Fibroblast of lung (primary cell): ENCODE measurements at regions not wholly inside any gene's neighbourhood (a gene's known extent, or its start where the extent isn't known, plus 50 kb on each side); places are given as distances from the start of the nearest gene placed in this dataset.

ENCODE experiments used
- DNase-seq, 2 donors: peaks; one replicate each; pipeline versions ENCODE4 v3.0.0 to v3.0.0-alpha.2; 2010; ENCODE audit warnings: low read depth in 2 of 2
- H2AFZ ChIP-seq: 2 replicates; pipeline ENCODE4 v1.5.1; 2012; ENCODE audit warnings: low read length, control low read depth, inconsistent platforms
- H3K27ac ChIP-seq: 2 replicates; pipeline ENCODE4 v1.5.1; 2011; ENCODE audit warnings: low read length, control low read depth; ENCODE audit not compliant: insufficient read depth
- H3K27me3 ChIP-seq: 2 replicates; pipeline ENCODE4 v1.5.1; 2011; ENCODE audit warnings: mild to moderate bottlenecking, low read length; ENCODE audit not compliant: control insufficient read depth, insufficient read depth
- H3K36me3 ChIP-seq: 2 replicates; pipeline ENCODE4 v1.5.1; 2011; ENCODE audit warnings: low read length; ENCODE audit not compliant: control insufficient read depth, insufficient read depth
- H3K4me1 ChIP-seq: 2 replicates; pipeline ENCODE4 v1.5.1; 2011; ENCODE audit warnings: low read length; ENCODE audit not compliant: control insufficient read depth, insufficient read depth; ENCODE audit errors: extremely low read depth
- H3K4me2 ChIP-seq: 2 replicates; pipeline ENCODE4 v1.5.1; 2011; ENCODE audit warnings: low read length, control low read depth; ENCODE audit not compliant: insufficient read depth; ENCODE audit errors: extremely low read depth
- H3K4me3 ChIP-seq, 4 experiments: fragments of 200-600 bp in 1 of 4; sonication (generic) in 1 of 4; replicated peaks in 1 of 4; 2 replicates each; pipeline ENCODE4 v1.5.1; 2011 to 2016; ENCODE audit warnings: low read length in 4 of 4, low read depth in 3 of 4, mild to moderate bottlenecking in 3 of 4, control low read depth in 2 of 4, inconsistent platforms in 1 of 4, mixed read lengths in 1 of 4; ENCODE audit not compliant: insufficient read depth in 1 of 4; ENCODE audit errors: control extremely low read depth in 1 of 4
- H3K79me2 ChIP-seq: 2 replicates; pipeline ENCODE4 v1.5.1; 2012; ENCODE audit warnings: mild to moderate bottlenecking, low read length, inconsistent platforms; ENCODE audit not compliant: control insufficient read depth, insufficient read depth
- H3K9ac ChIP-seq: 2 replicates; pipeline ENCODE4 v1.5.1; 2011; ENCODE audit warnings: mild to moderate bottlenecking, low read length, control low read depth; ENCODE audit not compliant: insufficient read depth
- H3K9me3 ChIP-seq: 2 replicates; pipeline ENCODE4 v1.5.1; 2012; ENCODE audit warnings: low read depth, low read length; ENCODE audit not compliant: control insufficient read depth, insufficient read depth
- H4K20me1 ChIP-seq: 2 replicates; pipeline ENCODE4 v1.5.1; 2011; ENCODE audit warnings: low read length; ENCODE audit not compliant: control insufficient read depth, insufficient read depth; ENCODE audit errors: extremely low read depth
- EZH2 ChIP-seq: IDR thresholded peaks from 2 replicates; pipeline ENCODE4 v1.5.1; 2012; ENCODE audit warnings: low read length, control low read depth, mild to moderate bottlenecking; ENCODE audit errors: missing control alignments
- TF ChIP-seq, protein P1 (sequence below), 2 donors: IDR thresholded peaks in 1 of 2; conservative IDR thresholded peaks in 1 of 2; 1 replicate in 1 of 2; 2 replicates in 1 of 2; pipeline ENCODE4 v1.5.1; 2011 to 2012; ENCODE audit warnings: low read length in 2 of 2, control low read depth in 1 of 2, inconsistent platforms in 1 of 2, low read depth in 1 of 2, mild to moderate bottlenecking in 1 of 2

- no peaks in the 10 kb centered on the region for H3K27me3 ChIP-seq
- H3K79me2 ChIP-seq: no peaks in the 10 kb centered on the region
- TF ChIP-seq EZH2: no peak
- TF ChIP-seq, protein P1, sequence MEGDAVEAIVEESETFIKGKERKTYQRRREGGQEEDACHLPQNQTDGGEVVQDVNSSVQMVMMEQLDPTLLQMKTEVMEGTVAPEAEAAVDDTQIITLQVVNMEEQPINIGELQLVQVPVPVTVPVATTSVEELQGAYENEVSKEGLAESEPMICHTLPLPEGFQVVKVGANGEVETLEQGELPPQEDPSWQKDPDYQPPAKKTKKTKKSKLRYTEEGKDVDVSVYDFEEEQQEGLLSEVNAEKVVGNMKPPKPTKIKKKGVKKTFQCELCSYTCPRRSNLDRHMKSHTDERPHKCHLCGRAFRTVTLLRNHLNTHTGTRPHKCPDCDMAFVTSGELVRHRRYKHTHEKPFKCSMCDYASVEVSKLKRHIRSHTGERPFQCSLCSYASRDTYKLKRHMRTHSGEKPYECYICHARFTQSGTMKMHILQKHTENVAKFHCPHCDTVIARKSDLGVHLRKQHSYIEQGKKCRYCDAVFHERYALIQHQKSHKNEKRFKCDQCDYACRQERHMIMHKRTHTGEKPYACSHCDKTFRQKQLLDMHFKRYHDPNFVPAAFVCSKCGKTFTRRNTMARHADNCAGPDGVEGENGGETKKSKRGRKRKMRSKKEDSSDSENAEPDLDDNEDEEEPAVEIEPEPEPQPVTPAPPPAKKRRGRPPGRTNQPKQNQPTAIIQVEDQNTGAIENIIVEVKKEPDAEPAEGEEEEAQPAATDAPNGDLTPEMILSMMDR (conservative IDR thresholded peaks at IDR 0.05 in 1 of 2, IDR thresholded peaks at IDR 0.05 in 1 of 2; ENCODE audit: low read depth in 1 of 2, low read length in 2 of 2): no peak
- H3K4me3 ChIP-seq: no peak overlapping the region
- no peaks in the 10 kb centered on the region for H4K20me1 ChIP-seq
- H3K27ac ChIP-seq: no peak overlapping the region
- H3K4me1 ChIP-seq: no peaks in the 10 kb centered on the region
- H3K9ac ChIP-seq: no peak overlapping the region
- no peaks in the 10 kb centered on the region for H3K36me3 ChIP-seq
- no peak for DNase-seq
- no peaks in the 10 kb centered on the region for H3K9me3 ChIP-seq
- no peak overlapping the region for H3K4me2 ChIP-seq
- no peak overlapping the region for H2AFZ ChIP-seq
Observed at GRCh38 chr14:101233021-101233366, 328.3 kb upstream of the DIO3 start.

- H3K9me3 ChIP-seq: no peaks in the 10 kb centered on the region
- no peak overlapping the region for H3K4me3 ChIP-seq
- H3K79me2 ChIP-seq: no peaks in the 10 kb centered on the region
- H3K9ac ChIP-seq: no peak overlapping the region
- no peak overlapping the region for H2AFZ ChIP-seq
- no peaks in the 10 kb centered on the region for H3K36me3 ChIP-seq
- no peak overlapping the region for H3K4me2 ChIP-seq
- no peaks in the 10 kb centered on the region for H3K27me3 ChIP-seq
- H3K27ac ChIP-seq: no peak overlapping the region
- no peaks in the 10 kb centered on the region for H4K20me1 ChIP-seq
- TF ChIP-seq, protein P1 (conservative IDR thresholded peaks at IDR 0.05 in 1 of 2, IDR thresholded peaks at IDR 0.05 in 1 of 2; ENCODE audit: low read depth in 1 of 2, low read length in 2 of 2): no peak
- no peak for TF ChIP-seq EZH2
- no peak for DNase-seq
- H3K4me1 ChIP-seq: no peaks in the 10 kb centered on the region
Observed at GRCh38 chr14:101233391-101233790, 327.9 kb upstream of the DIO3 start.

- Histone ChIP-seq H3K4me3 (no peak overlapping the region), H3K9me3 (no peaks in the 10 kb centered on the region), H3K36me3 (no peaks in the 10 kb centered on the region), H3K27ac (no peak overlapping the region), H4K20me1 (no peaks in the 10 kb centered on the region), H3K4me2 (no peak overlapping the region), H3K27me3 (no peaks in the 10 kb centered on the region), H2AFZ (no peak overlapping the region), H3K79me2 (no peaks in the 10 kb centered on the region), H3K4me1 (no peaks in the 10 kb centered on the region), H3K9ac (no peak overlapping the region)
- no peak for DNase-seq
- TF ChIP-seq, protein P1 (conservative IDR thresholded peaks at IDR 0.05 in 1 of 2, IDR thresholded peaks at IDR 0.05 in 1 of 2; ENCODE audit: low read depth in 1 of 2, low read length in 2 of 2): no peak
- no peak for TF ChIP-seq EZH2
Observed at GRCh38 chr14:101233808-101234207, 327.5 kb upstream of the DIO3 start.
